HL-60 (cell line): ENCODE measurements at regions not wholly inside any gene's neighbourhood (a gene's known extent, or its start where the extent isn't known, plus 50 kb on each side); places are given as distances from the start of the nearest gene placed in this dataset.

Experiments
- DNase-seq, 2 experiments: peaks; one replicate each; pipeline ENCODE4 v3.0.0-alpha.2; 2010 to 2020; ENCODE audit warnings: low read depth in 1 of 2, low spot score in 1 of 2
- H3K27ac ChIP-seq: fragments of 250-450 bp; sonication (Bioruptor Pico); replicated peaks from 2 replicates; pipeline ENCODE4 v1.5.1; 2020; ENCODE audit warnings: mild to moderate bottlenecking, moderate library complexity
- H3K27me3 ChIP-seq: fragments of 250-450 bp; sonication (Bioruptor Pico); 2 replicates; pipeline ENCODE4 v1.5.1; 2021; ENCODE audit warnings: mild to moderate bottlenecking, moderate library complexity; ENCODE audit not compliant: insufficient read depth, poor library complexity, severe bottlenecking
- H3K4me3 ChIP-seq: replicated peaks from 2 replicates; pipeline ENCODE4 v1.5.1; 2011; ENCODE audit warnings: mild to moderate bottlenecking, control low read depth, low read length; ENCODE audit not compliant: insufficient read depth
- CTCF ChIP-seq: IDR thresholded peaks from one replicate; pipeline ENCODE4 v1.5.1; 2011; ENCODE audit warnings: low read length, control low read depth, inconsistent platforms; ENCODE audit not compliant: insufficient read depth
- GABPA ChIP-seq: IDR thresholded peaks from 2 replicates; pipeline ENCODE4 v1.6.1; 2012; ENCODE audit warnings: low read depth
- POLR2AphosphoS5 ChIP-seq: IDR thresholded peaks from 2 replicates; pipeline ENCODE4 v1.6.1; 2012; ENCODE audit warnings: low read depth
- REST ChIP-seq: IDR thresholded peaks from 2 replicates; pipeline ENCODE4 v1.6.1; 2012; ENCODE audit warnings: low read depth; ENCODE audit not compliant: insufficient replicate concordance
- SPI1 ChIP-seq: IDR thresholded peaks from 2 replicates; pipeline ENCODE4 v1.6.1; 2012; ENCODE audit warnings: low read depth, mild to moderate bottlenecking, borderline replicate concordance

- TF ChIP-seq CTCF: no peak
- no peak for TF ChIP-seq POLR2AphosphoS5
- TF ChIP-seq GABPA: no peak
- no peak for TF ChIP-seq REST
- no peak for TF ChIP-seq SPI1
- Histone ChIP-seq H3K27ac (no peak overlapping the region), H3K27me3 (no peaks in the 10 kb centered on the region), H3K4me3 (no peak overlapping the region)
- no peak for DNase-seq
These were observed 109.2 kb downstream of the OSTF1 start for GRCh38 chr9:75197561-75197960.

GRCh38 chr9:75198436-75198835, 110.1 kb downstream of the OSTF1 start:
- Histone ChIP-seq H3K4me3 (no peak overlapping the region), H3K27me3 (no peaks in the 10 kb centered on the region), H3K27ac (no peak overlapping the region)
- no peak for TF ChIP-seq REST
- no peak for TF ChIP-seq CTCF
- no peak for TF ChIP-seq GABPA
- no peak for TF ChIP-seq SPI1
- no peak for TF ChIP-seq POLR2AphosphoS5
- no peak for DNase-seq

GRCh38 chr9:75200892-75201470, 112.7 kb downstream of the OSTF1 start:
- no peak overlapping the region for H3K4me3 ChIP-seq
- H3K27ac ChIP-seq: no peak overlapping the region
- peak in 1 of 2 experiments; percentile 21 for DNase-seq
- no peaks in the 10 kb centered on the region for H3K27me3 ChIP-seq
- peak; percentile 40 for TF ChIP-seq CTCF
- TF ChIP-seq REST: no peak
- TF ChIP-seq GABPA: no peak
